ENCODE measurements at regions not wholly inside any gene's neighbourhood (a gene's known extent, or its start where the extent isn't known, plus 50 kb on each side); places are given as distances from the start of the nearest gene placed in this dataset.
"Not testable (repeated sequence)": the region's sequence is repeated elsewhere in the genome, so short reads cannot be mapped to it uniquely, and the experiment has no call there.

- in situ Hi-C loops (cut with HindIII; ENCODE audit: low pct_unique_long_range_greater_than_20kb, low sequenced_read_pairs), result no loop called here
- intact Hi-C loops (cut with micrococcal nuclease; ENCODE audit: unreplicated experiment), result no loop called here
- H3K4me1 ChIP-seq (ENCODE audit: control insufficient read depth, insufficient read depth, low read length), result no peaks in the 10 kb centered on the region
- no TSS peak for BruUV-seq (replicated peaks)
- H3K27me3 ChIP-seq (ENCODE audit: control insufficient read depth, insufficient read depth, low read length), result no peaks in the 10 kb centered on the region
- H3K36me3 ChIP-seq (ENCODE audit: control insufficient read depth, insufficient read depth, low read length), result no peaks in the 10 kb centered on the region
- DNase-seq (ENCODE audit: low read depth, low spot score), result no peak
- ChIA-PET CTCF (no interaction called here), POLR2A (no interaction called here)
- no peak for ATAC-seq
- no peak overlapping the region for H3K27ac ChIP-seq (ENCODE audit: low read length)
- no peak overlapping the region for H3K4me3 ChIP-seq (ENCODE audit: low read depth in 2 of 2, low read length in 2 of 2)
- no peaks in the 10 kb centered on the region for H3K9me3 ChIP-seq (ENCODE audit: control insufficient read depth, insufficient read depth, low read depth, low read length)
- no peak for TF ChIP-seq POLR2AphosphoS5 (IDR thresholded peaks at IDR 0.05; ENCODE audit: low read depth, low read length)
- TF ChIP-seq CTCF (IDR thresholded peaks at IDR 0.05), result no peak
- TF ChIP-seq REST (IDR thresholded peaks at IDR 0.05; ENCODE audit: insufficient read depth in 1 of 2, low read depth in 2 of 2, low read length in 1 of 2), result no peak
- TF ChIP-seq TCF7L2 (IDR thresholded peaks at IDR 0.05; ENCODE audit: low read depth, low read length), result no peak
Observed at GRCh38 chr12:59396919-59397318, 198.9 kb upstream of the SLC16A7 start.

GRCh38 chr12:59396519-59396918 lies 199.3 kb upstream of the SLC16A7 start:
- no peak overlapping the region for H3K4me3 ChIP-seq (ENCODE audit: low read depth in 2 of 2, low read length in 2 of 2)
- ATAC-seq (no peak), DNase-seq (ENCODE audit: low read depth, low spot score) (no peak)
- TF ChIP-seq POLR2AphosphoS5 (IDR thresholded peaks at IDR 0.05; ENCODE audit: low read depth, low read length) (no peak), SIN3A (IDR thresholded peaks at IDR 0.05; ENCODE audit: borderline replicate concordance, insufficient read depth, low read depth, low read length) (no peak), CTCF (IDR thresholded peaks at IDR 0.05) (no peak), TCF7L2 (IDR thresholded peaks at IDR 0.05; ENCODE audit: low read depth, low read length) (no peak), REST (IDR thresholded peaks at IDR 0.05; ENCODE audit: insufficient read depth in 1 of 2, low read depth in 2 of 2, low read length in 1 of 2) (no peak)
- POLR2A ChIA-PET, result no interaction called here
- no peak overlapping the region for H3K27ac ChIP-seq (ENCODE audit: low read length)
- intact Hi-C loops (cut with micrococcal nuclease; ENCODE audit: unreplicated experiment) (no loop called here), in situ Hi-C loops (cut with HindIII; ENCODE audit: low pct_unique_long_range_greater_than_20kb, low sequenced_read_pairs) (no loop called here)
- H3K27me3 ChIP-seq (ENCODE audit: control insufficient read depth, insufficient read depth, low read length), result no peaks in the 10 kb centered on the region
- no peaks in the 10 kb centered on the region for H3K9me3 ChIP-seq (ENCODE audit: control insufficient read depth, insufficient read depth, low read depth, low read length)
- H3K36me3 ChIP-seq (ENCODE audit: control insufficient read depth, insufficient read depth, low read length), result no peaks in the 10 kb centered on the region
- no peaks in the 10 kb centered on the region for H3K4me1 ChIP-seq (ENCODE audit: control insufficient read depth, insufficient read depth, low read length)
- CTCF ChIA-PET, result no interaction called here
- no TSS peak for BruUV-seq (replicated peaks)

GRCh38 chr12:59395310-59395709 lies 200.5 kb upstream of the SLC16A7 start:
- H3K4me3 ChIP-seq (ENCODE audit: low read depth in 2 of 2, low read length in 2 of 2); POLR2A ChIA-PET; DNase-seq (ENCODE audit: low read depth, low spot score); H3K4me1 ChIP-seq (ENCODE audit: control insufficient read depth, insufficient read depth, low read length); H3K27me3 ChIP-seq (ENCODE audit: control insufficient read depth, insufficient read depth, low read length); BruUV-seq (replicated peaks); H3K9me3 ChIP-seq (ENCODE audit: control insufficient read depth, insufficient read depth, low read depth, low read length); intact Hi-C loops (cut with micrococcal nuclease; ENCODE audit: unreplicated experiment); H3K27ac ChIP-seq (ENCODE audit: low read length); in situ Hi-C loops (cut with HindIII; ENCODE audit: low pct_unique_long_range_greater_than_20kb, low sequenced_read_pairs); H3K36me3 ChIP-seq (ENCODE audit: control insufficient read depth, insufficient read depth, low read length); ATAC-seq; CTCF ChIA-PET: not testable (repeated sequence)
